ENCODE measurements at regions not wholly inside any gene's neighbourhood (a gene's known extent, or its start where the extent isn't known, plus 50 kb on each side); places are given as distances from the start of the nearest gene placed in this dataset.

DNA sequence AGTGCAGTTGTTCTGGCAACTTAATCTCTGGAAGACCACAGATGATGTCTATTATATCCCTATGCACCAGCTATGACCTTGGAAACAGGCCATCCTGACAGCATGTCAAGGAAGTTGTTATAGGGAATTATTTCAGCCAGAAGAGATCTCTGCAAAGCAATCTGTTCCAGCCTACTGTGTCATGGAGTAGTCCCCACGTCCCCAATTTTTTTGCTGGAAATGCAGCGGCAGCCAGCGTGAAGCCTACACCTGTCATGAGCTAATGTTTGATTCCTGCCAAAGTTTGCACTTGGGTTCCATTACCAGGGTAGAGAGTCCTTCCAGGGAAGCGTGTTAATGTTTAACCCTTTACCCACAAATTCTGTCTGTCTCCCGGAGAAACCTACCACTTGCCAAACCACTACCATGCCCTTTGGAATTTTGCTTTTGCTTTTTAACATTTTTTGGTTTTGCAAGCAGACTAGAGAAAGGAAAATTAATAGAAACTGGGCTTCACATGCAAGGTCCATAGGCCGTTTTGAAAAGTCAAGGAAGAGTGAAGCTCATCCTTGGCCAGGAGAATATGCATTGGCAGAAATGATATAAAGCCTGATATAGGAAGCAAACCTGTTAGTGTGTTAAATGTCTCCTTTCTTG is 174.9 kb upstream of the SPRY4 start (continued):
- TF ChIP-seq BCLAF1 (IDR thresholded peaks at IDR 0.05): no peak
- no peak for TF ChIP-seq ZC3H13 (CRISPR knock-in tag; IDR thresholded peaks at IDR 0.05)
- no peak for TF ChIP-seq PITX1 (CRISPR knock-in tag; IDR thresholded peaks at IDR 0.05)
- TF ChIP-seq, protein P1, sequence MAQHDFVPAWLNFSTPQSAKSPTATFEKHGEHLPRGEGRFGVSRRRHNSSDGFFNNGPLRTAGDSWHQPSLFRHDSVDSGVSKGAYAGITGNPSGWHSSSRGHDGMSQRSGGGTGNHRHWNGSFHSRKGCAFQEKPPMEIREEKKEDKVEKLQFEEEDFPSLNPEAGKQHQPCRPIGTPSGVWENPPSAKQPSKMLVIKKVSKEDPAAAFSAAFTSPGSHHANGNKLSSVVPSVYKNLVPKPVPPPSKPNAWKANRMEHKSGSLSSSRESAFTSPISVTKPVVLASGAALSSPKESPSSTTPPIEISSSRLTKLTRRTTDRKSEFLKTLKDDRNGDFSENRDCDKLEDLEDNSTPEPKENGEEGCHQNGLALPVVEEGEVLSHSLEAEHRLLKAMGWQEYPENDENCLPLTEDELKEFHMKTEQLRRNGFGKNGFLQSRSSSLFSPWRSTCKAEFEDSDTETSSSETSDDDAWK (CRISPR knock-in tag; IDR thresholded peaks at IDR 0.05): no peak
- TF ChIP-seq HOXA3 (CRISPR knock-in tag; IDR thresholded peaks at IDR 0.05): peak; percentile 35; the same call in 1 of the 2 replicates
- TF ChIP-seq, protein P2, sequence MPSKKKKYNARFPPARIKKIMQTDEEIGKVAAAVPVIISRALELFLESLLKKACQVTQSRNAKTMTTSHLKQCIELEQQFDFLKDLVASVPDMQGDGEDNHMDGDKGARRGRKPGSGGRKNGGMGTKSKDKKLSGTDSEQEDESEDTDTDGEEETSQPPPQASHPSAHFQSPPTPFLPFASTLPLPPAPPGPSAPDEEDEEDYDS (CRISPR knock-in tag; IDR thresholded peaks at IDR 0.05): 0 out of 2 replicates have a peak, but pooled peaks have one; percentile 12
- no peak for TF ChIP-seq ZMYM2 (CRISPR knock-in tag; IDR thresholded peaks at IDR 0.05)
- TF ChIP-seq ZSCAN29 (CRISPR knock-in tag; conservative IDR thresholded peaks at IDR 0.05): 0 out of 2 replicates have a peak, but pooled peaks have one; percentile 33
- peak; percentile 20 for TF ChIP-seq XRCC5 (optimal IDR thresholded peaks at IDR 0.05; ENCODE audit: low read length)
- TF ChIP-seq CCDC6 (CRISPR knock-in tag; IDR thresholded peaks at IDR 0.05): no peak
- TF ChIP-seq YEATS2 (CRISPR knock-in tag; IDR thresholded peaks at IDR 0.05; ENCODE audit: borderline replicate concordance): peak; percentile 51; the same call in 1 of the 2 replicates
- no peak for TF ChIP-seq ZNF598 (CRISPR knock-in tag; IDR thresholded peaks at IDR 0.05; ENCODE audit: borderline replicate concordance)
- no peak for TF ChIP-seq IRX3 (CRISPR knock-in tag; IDR thresholded peaks at IDR 0.05; ENCODE audit: borderline replicate concordance, low read depth)
- TF ChIP-seq ZNF501 (CRISPR knock-in tag; IDR thresholded peaks at IDR 0.05): 0 out of 2 replicates have a peak, but pooled peaks have one; percentile 23
- TF ChIP-seq RARA (CRISPR knock-in tag; IDR thresholded peaks at IDR 0.05): peak; percentile 52
- no peak; the same call in 1 of the 2 replicates for TF ChIP-seq NCOA2 (CRISPR knock-in tag; IDR thresholded peaks at IDR 0.05)
- TF ChIP-seq SKI (IDR thresholded peaks at IDR 0.05; ENCODE audit: partially characterized antibody): no peak
- peak; percentile 45; the same call in 1 of the 2 replicates for TF ChIP-seq LCORL (IDR thresholded peaks at IDR 0.05)
- peak; percentile 64 for TF ChIP-seq LCORL (CRISPR knock-in tag; IDR thresholded peaks at IDR 0.05)
- TF ChIP-seq, protein P3, sequence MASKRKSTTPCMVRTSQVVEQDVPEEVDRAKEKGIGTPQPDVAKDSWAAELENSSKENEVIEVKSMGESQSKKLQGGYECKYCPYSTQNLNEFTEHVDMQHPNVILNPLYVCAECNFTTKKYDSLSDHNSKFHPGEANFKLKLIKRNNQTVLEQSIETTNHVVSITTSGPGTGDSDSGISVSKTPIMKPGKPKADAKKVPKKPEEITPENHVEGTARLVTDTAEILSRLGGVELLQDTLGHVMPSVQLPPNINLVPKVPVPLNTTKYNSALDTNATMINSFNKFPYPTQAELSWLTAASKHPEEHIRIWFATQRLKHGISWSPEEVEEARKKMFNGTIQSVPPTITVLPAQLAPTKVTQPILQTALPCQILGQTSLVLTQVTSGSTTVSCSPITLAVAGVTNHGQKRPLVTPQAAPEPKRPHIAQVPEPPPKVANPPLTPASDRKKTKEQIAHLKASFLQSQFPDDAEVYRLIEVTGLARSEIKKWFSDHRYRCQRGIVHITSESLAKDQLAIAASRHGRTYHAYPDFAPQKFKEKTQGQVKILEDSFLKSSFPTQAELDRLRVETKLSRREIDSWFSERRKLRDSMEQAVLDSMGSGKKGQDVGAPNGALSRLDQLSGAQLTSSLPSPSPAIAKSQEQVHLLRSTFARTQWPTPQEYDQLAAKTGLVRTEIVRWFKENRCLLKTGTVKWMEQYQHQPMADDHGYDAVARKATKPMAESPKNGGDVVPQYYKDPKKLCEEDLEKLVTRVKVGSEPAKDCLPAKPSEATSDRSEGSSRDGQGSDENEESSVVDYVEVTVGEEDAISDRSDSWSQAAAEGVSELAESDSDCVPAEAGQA (IDR thresholded peaks at IDR 0.05; ENCODE audit: low read depth): no peak
- TF ChIP-seq, protein P3 (CRISPR knock-in tag; IDR thresholded peaks at IDR 0.05; ENCODE audit: borderline replicate concordance): no peak
